HFFc6 (cell line): ENCODE measurements at regions not wholly inside any gene's neighbourhood (a gene's known extent, or its start where the extent isn't known, plus 50 kb on each side); places are given as distances from the start of the nearest gene placed in this dataset.
"Not testable (repeated sequence)": the region's sequence is repeated elsewhere in the genome, so short reads cannot be mapped to it uniquely, and the experiment has no call there.

ENCODE experiments used
- DNase-seq: peaks from one replicate; pipeline ENCODE4 v3.0.0-alpha.2; 2018
- H3K27ac Mint-ChIP-seq: 2 replicates; pipeline ENCODE4 v1.8.0; 2020; ENCODE audit warnings: mild to moderate bottlenecking, mixed read lengths
- H3K27me3 Mint-ChIP-seq: 2 replicates; pipeline ENCODE4 v1.8.0; 2021; ENCODE audit warnings: mild to moderate bottlenecking, moderate library complexity, mixed read lengths; ENCODE audit not compliant: insufficient read depth
- H3K36me3 Mint-ChIP-seq: 2 replicates; pipeline ENCODE4 v1.8.0; 2021; ENCODE audit warnings: low read depth, mixed read lengths
- H3K4me1 Mint-ChIP-seq: 2 replicates; pipeline ENCODE4 v1.8.0; 2020; ENCODE audit warnings: low read depth, mixed read lengths
- H3K4me3 Mint-ChIP-seq: 2 replicates; pipeline ENCODE4 v1.8.0; 2020; ENCODE audit warnings: mild to moderate bottlenecking, moderate library complexity, mixed read lengths
- H3K9me3 Mint-ChIP-seq: 2 replicates; pipeline ENCODE4 v1.8.0; 2020; ENCODE audit warnings: mild to moderate bottlenecking, mixed read lengths
- TF ChIP-seq, protein P1 (sequence below): fragments of 200-600 bp; sonication (generic); IDR thresholded peaks from 2 replicates; pipeline ENCODE4 v1.5.0; 2021; ENCODE audit warnings: antibody characterized with exemption, mild to moderate bottlenecking

DNA sequence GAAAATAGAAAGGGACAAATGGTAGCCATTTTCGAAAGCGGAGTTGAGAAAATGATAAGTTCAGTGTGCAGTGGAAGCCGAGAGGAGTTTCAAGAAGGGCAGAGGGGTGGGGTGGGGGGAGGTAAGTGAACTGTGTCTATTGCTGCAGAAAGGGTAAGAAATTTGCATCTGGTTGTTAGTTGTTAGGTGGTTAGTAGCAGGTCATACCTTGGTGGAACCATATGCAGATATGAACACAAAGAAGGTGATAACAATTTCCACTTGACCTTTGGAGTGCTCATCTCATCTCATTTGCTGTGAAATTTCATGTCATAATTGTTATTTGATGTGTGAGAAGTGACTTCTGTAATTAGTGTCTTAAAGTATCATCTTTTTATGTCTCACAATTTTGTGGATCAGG is 288.2 kb downstream of the QKI start:
- DNase-seq = no peak
- H3K9me3 Mint-ChIP-seq = no peaks in the 10 kb centered on the region; the same call in 1 of the 2 replicates
- H3K4me1 Mint-ChIP-seq = peaks cover 7% of the 10 kb centered on the region; the same call in 1 of the 2 replicates
- H3K27ac Mint-ChIP-seq = no peak overlapping the region
- no peak overlapping the region for H3K4me3 Mint-ChIP-seq
- no peaks in the 10 kb centered on the region for H3K36me3 Mint-ChIP-seq
- peaks cover 18% of the 10 kb centered on the region for H3K27me3 Mint-ChIP-seq
- TF ChIP-seq, protein P1, sequence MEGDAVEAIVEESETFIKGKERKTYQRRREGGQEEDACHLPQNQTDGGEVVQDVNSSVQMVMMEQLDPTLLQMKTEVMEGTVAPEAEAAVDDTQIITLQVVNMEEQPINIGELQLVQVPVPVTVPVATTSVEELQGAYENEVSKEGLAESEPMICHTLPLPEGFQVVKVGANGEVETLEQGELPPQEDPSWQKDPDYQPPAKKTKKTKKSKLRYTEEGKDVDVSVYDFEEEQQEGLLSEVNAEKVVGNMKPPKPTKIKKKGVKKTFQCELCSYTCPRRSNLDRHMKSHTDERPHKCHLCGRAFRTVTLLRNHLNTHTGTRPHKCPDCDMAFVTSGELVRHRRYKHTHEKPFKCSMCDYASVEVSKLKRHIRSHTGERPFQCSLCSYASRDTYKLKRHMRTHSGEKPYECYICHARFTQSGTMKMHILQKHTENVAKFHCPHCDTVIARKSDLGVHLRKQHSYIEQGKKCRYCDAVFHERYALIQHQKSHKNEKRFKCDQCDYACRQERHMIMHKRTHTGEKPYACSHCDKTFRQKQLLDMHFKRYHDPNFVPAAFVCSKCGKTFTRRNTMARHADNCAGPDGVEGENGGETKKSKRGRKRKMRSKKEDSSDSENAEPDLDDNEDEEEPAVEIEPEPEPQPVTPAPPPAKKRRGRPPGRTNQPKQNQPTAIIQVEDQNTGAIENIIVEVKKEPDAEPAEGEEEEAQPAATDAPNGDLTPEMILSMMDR = no peak

DNA sequence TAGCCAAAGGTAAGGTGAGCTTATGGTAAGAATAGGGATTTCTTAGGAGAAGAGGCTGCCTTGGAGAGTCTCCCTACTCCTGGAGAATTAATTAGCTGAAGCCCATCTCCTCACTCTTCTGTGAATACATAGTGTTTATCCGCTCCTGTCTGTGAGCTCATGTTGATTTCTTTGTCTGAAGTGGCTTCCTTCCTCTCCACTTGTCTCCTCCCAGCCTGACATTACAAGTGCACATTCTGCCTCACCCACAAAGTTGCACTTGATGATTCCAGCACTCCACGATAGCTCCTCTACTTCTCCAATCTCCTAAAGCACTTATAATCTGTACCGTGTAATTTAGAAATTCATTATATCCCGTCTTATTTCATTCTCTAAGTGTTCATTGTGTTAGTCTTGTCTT is 287.2 kb downstream of the QKI start:
- H3K27ac Mint-ChIP-seq = no peak overlapping the region

DNA sequence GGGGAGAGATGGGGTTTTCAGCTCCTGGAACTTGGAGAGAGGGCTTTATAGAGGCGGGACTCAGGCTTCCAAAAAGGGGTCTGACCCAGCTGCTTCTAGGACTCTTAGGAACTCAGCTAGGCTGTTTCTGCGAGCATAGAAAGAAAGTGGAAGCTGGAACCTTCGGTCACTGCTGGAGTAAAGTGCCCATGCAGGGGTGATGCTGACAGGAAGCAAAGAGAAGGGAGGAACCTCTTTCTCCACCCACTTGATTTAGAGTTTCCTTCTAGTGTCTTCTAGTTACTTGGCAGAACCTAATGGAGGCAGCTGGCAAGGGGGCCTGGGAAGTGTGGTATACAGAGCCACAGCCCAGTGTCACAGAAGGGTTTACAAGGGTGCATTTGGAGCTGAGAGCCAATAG is 283.6 kb downstream of the QKI start:
- no peaks in the 10 kb centered on the region for H3K4me1 Mint-ChIP-seq
- no peak overlapping the region for H3K4me3 Mint-ChIP-seq
- no peaks in the 10 kb centered on the region for H3K36me3 Mint-ChIP-seq
- TF ChIP-seq, protein P1 = no peak
- DNase-seq = no peak
- peaks cover 22% of the 10 kb centered on the region for H3K27me3 Mint-ChIP-seq
- no peaks in the 10 kb centered on the region; the same call in 1 of the 2 replicates for H3K9me3 Mint-ChIP-seq
- H3K27ac Mint-ChIP-seq = no peak overlapping the region

More for the DNA sequence above, 287.2 kb downstream of the QKI start:
- no peaks in the 10 kb centered on the region for H3K36me3 Mint-ChIP-seq
- no peak for DNase-seq
- H3K4me1 Mint-ChIP-seq = no peaks in the 10 kb centered on the region
- H3K27me3 Mint-ChIP-seq = peaks cover 18% of the 10 kb centered on the region
- H3K4me3 Mint-ChIP-seq = no peak overlapping the region
- no peaks in the 10 kb centered on the region; the same call in 1 of the 2 replicates for H3K9me3 Mint-ChIP-seq
- TF ChIP-seq, protein P1 = no peak

- not testable (repeated sequence) for H3K36me3 Mint-ChIP-seq, H3K9me3 Mint-ChIP-seq, DNase-seq, H3K4me1 Mint-ChIP-seq, H3K4me3 Mint-ChIP-seq, H3K27ac Mint-ChIP-seq
- peaks cover 18% of the 10 kb centered on the region for H3K27me3 Mint-ChIP-seq
Measured at GRCh38 chr6:163696311-163696710, 281.8 kb downstream of the QKI start.

- Mint-ChIP-seq H3K27me3 (peaks cover 17% of the 10 kb centered on the region), H3K36me3 (no peaks in the 10 kb centered on the region), H3K9me3 (no peaks in the 10 kb centered on the region), H3K4me3 (no peak overlapping the region), H3K4me1 (no peaks in the 10 kb centered on the region), H3K27ac (no peak overlapping the region)
- TF ChIP-seq, protein P1 = no peak
- DNase-seq = no peak
Measured at GRCh38 chr6:163695414-163695864, 280.9 kb downstream of the QKI start.

GRCh38 chr6:163694988-163695398 is 280.5 kb downstream of the QKI start:
- H3K27ac Mint-ChIP-seq = no peak overlapping the region
- H3K27me3 Mint-ChIP-seq = peaks cover 17% of the 10 kb centered on the region
- no peaks in the 10 kb centered on the region for H3K4me1 Mint-ChIP-seq
- H3K4me3 Mint-ChIP-seq = no peak overlapping the region
- H3K9me3 Mint-ChIP-seq = no peaks in the 10 kb centered on the region
- DNase-seq = no peak
- no peaks in the 10 kb centered on the region for H3K36me3 Mint-ChIP-seq
- TF ChIP-seq, protein P1 = no peak
